ENCODE measurements at regions not wholly inside any gene's neighbourhood (a gene's known extent, or its start where the extent isn't known, plus 50 kb on each side); places are given as distances from the start of the nearest gene placed in this dataset.

- TF ChIP-seq, protein P1, sequence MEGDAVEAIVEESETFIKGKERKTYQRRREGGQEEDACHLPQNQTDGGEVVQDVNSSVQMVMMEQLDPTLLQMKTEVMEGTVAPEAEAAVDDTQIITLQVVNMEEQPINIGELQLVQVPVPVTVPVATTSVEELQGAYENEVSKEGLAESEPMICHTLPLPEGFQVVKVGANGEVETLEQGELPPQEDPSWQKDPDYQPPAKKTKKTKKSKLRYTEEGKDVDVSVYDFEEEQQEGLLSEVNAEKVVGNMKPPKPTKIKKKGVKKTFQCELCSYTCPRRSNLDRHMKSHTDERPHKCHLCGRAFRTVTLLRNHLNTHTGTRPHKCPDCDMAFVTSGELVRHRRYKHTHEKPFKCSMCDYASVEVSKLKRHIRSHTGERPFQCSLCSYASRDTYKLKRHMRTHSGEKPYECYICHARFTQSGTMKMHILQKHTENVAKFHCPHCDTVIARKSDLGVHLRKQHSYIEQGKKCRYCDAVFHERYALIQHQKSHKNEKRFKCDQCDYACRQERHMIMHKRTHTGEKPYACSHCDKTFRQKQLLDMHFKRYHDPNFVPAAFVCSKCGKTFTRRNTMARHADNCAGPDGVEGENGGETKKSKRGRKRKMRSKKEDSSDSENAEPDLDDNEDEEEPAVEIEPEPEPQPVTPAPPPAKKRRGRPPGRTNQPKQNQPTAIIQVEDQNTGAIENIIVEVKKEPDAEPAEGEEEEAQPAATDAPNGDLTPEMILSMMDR (IDR thresholded peaks at IDR 0.05; ENCODE audit: low read depth, low read length, missing control alignments) = no peak
- no peak for DNase-seq (ENCODE audit: extremely low read depth, low read depth)
- H3K4me3 ChIP-seq (replicated peaks; ENCODE audit: low read depth, low read length) = no peak overlapping the region
These were observed 633.5 kb upstream of the CADM1 start for GRCh38 chr11:116137753-116138152.

GRCh38 chr11:116136987-116137674, 632.9 kb upstream of the CADM1 start:
- TF ChIP-seq, protein P1 (IDR thresholded peaks at IDR 0.05; ENCODE audit: low read depth, low read length, missing control alignments) = no peak
- no peak for DNase-seq (ENCODE audit: extremely low read depth, low read depth)
- H3K4me3 ChIP-seq (replicated peaks; ENCODE audit: low read depth, low read length) = no peak overlapping the region

GRCh38 chr11:116135891-116136290, 631.7 kb upstream of the CADM1 start:
- no peak for DNase-seq (ENCODE audit: extremely low read depth, low read depth)
- H3K4me3 ChIP-seq (replicated peaks; ENCODE audit: low read depth, low read length) = no peak overlapping the region
- TF ChIP-seq, protein P1 (IDR thresholded peaks at IDR 0.05; ENCODE audit: low read depth, low read length, missing control alignments) = no peak

- TF ChIP-seq, protein P1 (IDR thresholded peaks at IDR 0.05; ENCODE audit: low read depth, low read length, missing control alignments) = no peak
- DNase-seq (ENCODE audit: extremely low read depth, low read depth) = no peak
- no peak overlapping the region for H3K4me3 ChIP-seq (replicated peaks; ENCODE audit: low read depth, low read length)
These were observed 630.2 kb upstream of the CADM1 start for GRCh38 chr11:116134450-116134849.

DNA sequence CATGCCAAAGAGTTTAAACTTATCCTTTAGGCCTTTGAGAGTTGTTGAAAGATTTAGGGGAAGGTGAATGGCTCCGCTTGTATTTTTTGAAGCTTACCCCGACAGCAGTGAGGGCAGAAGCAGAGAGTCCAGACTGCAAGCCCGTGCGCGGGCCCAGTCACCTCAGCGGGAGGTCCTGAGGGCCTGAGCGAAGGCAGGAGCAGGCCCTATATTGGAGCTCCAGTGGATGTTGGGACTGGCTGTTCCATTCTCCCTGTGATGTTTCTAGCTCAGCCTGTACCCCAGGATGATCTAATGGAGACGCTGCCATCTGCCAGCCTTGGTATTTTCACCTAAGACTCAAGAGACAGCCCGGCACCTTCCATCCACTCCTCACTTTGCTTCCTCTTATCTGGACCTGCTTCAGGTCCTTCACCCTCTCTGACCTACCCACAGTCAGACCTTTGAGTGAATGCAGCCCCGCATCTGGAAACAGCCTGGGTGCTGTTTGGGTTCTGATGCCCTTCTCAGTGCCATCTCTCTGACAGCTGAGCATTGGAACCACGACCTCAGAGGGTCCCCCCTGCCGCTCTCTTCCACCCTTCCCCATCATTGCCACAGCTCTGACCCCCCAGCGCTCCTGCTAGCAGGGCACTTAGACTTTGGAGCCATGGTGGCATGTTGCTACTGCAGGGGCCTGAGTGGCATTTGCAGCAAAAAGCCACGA, 628.2 kb upstream of the CADM1 start:
- DNase-seq (ENCODE audit: extremely low read depth, low read depth) = no peak
- TF ChIP-seq, protein P1 (IDR thresholded peaks at IDR 0.05; ENCODE audit: low read depth, low read length, missing control alignments) = no peak
- no peak overlapping the region for H3K4me3 ChIP-seq (replicated peaks; ENCODE audit: low read depth, low read length)

- TF ChIP-seq, protein P1 (IDR thresholded peaks at IDR 0.05; ENCODE audit: low read depth, low read length, missing control alignments) = no peak
- no peak for DNase-seq (ENCODE audit: extremely low read depth, low read depth)
These were observed 625.9 kb upstream of the CADM1 start for GRCh38 chr11:116130122-116130521.

More at GRCh38 chr11:116130122-116130521, 625.9 kb upstream of the CADM1 start:
- H3K4me3 ChIP-seq (replicated peaks; ENCODE audit: low read depth, low read length) = no peak overlapping the region
